ENCODE measurements at regions not wholly inside any gene's neighbourhood (a gene's known extent, or its start where the extent isn't known, plus 50 kb on each side); places are given as distances from the start of the nearest gene placed in this dataset.

DNA sequence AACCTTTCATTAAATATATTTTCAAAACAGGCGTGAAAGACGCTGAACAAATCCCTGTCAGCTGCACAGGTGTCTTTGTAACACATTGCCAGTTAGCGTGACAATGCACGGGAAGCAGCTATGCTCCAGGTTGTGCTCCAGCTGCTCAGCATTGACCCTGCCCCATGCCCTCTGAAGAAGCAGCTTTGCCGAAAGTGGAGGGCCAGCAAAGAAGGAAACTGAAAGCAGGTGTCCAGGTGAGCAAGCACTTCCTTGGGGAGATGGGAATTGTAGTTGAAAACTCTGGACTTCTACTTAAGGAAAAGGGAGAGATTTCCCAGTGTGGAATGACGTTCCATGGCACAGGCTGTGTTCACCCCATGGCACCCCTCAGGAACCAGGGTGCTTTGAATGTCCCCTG lies 125.7 kb downstream of the TTLL2 start (continued):
- TF ChIP-seq, protein P1, sequence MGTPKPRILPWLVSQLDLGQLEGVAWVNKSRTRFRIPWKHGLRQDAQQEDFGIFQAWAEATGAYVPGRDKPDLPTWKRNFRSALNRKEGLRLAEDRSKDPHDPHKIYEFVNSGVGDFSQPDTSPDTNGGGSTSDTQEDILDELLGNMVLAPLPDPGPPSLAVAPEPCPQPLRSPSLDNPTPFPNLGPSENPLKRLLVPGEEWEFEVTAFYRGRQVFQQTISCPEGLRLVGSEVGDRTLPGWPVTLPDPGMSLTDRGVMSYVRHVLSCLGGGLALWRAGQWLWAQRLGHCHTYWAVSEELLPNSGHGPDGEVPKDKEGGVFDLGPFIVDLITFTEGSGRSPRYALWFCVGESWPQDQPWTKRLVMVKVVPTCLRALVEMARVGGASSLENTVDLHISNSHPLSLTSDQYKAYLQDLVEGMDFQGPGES (IDR thresholded peaks at IDR 0.05; ENCODE audit: low read depth, low read length): no peak

DNA sequence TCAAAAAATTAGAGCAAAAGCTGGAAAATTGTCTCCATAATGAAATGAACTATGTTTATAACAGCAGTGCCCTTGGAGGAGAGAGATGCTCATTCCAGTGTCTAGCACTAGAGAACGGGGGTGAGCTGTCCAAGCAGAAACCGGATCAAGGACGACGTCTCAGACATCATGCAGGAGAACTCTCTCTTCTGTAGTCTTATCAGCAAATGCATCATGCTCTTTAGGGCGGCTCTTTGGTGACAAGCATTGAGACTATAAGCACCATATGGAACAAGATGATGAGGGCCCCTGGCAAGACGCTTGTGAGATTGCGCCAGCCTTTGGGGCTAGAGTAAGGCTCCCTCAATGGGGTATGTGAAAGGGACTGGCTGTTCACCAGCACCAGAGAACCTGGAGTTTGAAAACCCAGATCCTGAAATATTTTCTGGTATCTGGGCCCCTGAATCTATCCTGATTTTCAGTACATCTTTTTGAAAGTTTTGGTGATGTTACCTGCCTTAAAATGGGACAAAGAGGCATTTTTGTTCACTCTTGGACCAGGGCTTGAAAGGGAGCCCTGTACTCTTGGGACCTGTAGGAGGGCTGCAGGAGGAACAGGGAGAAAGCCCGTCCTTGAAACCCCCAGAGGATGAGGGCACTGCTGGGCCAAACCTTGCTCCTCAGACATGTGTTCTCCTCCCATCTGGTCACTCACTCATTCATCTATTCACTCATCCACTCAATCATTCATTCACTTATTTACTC lies 127.6 kb downstream of the TTLL2 start:
- Histone ChIP-seq H3K27me3 (ENCODE audit: insufficient read depth) (no peaks in the 10 kb centered on the region), H3K36me3 (replicated peaks in 1 of 2; ENCODE audit: control insufficient read depth in 1 of 2, insufficient read depth in 2 of 2, low read length in 1 of 2) (no peaks in the 10 kb centered on the region), H3F3A (replicated peaks; ENCODE audit: insufficient read depth) (no peaks in the 10 kb centered on the region), H4K20me1 (ENCODE audit: insufficient read depth) (no peaks in the 10 kb centered on the region), H2AFZ (ENCODE audit: low read depth) (no peak overlapping the region), H3K79me2 (ENCODE audit: insufficient read depth) (no peaks in the 10 kb centered on the region), H3K4me3 (ENCODE audit: low read depth in 2 of 2, low read length in 1 of 2) (no peak overlapping the region), H3K4me2 (no peak overlapping the region), H3K4me1 (ENCODE audit: control insufficient read depth in 1 of 2, insufficient read depth in 2 of 2, low read depth in 1 of 2, low read length in 1 of 2) (no peaks in the 10 kb centered on the region), H3K9ac (no peak overlapping the region), H3K27ac (ENCODE audit: low read depth in 2 of 2, low read length in 1 of 2) (no peak overlapping the region), H3K9me2 (no peaks in the 10 kb centered on the region), H3K9me3 (no peaks in the 10 kb centered on the region)
- TF ChIP-seq CHD2 (IDR thresholded peaks at IDR 0.05; ENCODE audit: low read length, partially characterized antibody) (no peak), MXI1 (IDR thresholded peaks at IDR 0.05; ENCODE audit: low read depth, low read length) (no peak), SMC3 (IDR thresholded peaks at IDR 0.05; ENCODE audit: low read depth, low read length) (no peak), SIN3A (IDR thresholded peaks at IDR 0.05; ENCODE audit: borderline replicate concordance, low read depth, low read length) (no peak), TAF1 (IDR thresholded peaks at IDR 0.05; ENCODE audit: borderline replicate concordance, low read depth, low read length) (no peak), EZH2phosphoT487 (IDR thresholded peaks at IDR 0.05; ENCODE audit: borderline replicate concordance, low read depth) (no peak), YY1 (IDR thresholded peaks at IDR 0.05; ENCODE audit: low read depth) (no peak)
- TF ChIP-seq, protein P2, sequence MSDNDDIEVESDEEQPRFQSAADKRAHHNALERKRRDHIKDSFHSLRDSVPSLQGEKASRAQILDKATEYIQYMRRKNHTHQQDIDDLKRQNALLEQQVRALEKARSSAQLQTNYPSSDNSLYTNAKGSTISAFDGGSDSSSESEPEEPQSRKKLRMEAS (IDR thresholded peaks at IDR 0.05; ENCODE audit: low read depth): no peak
- TF ChIP-seq, protein P3, sequence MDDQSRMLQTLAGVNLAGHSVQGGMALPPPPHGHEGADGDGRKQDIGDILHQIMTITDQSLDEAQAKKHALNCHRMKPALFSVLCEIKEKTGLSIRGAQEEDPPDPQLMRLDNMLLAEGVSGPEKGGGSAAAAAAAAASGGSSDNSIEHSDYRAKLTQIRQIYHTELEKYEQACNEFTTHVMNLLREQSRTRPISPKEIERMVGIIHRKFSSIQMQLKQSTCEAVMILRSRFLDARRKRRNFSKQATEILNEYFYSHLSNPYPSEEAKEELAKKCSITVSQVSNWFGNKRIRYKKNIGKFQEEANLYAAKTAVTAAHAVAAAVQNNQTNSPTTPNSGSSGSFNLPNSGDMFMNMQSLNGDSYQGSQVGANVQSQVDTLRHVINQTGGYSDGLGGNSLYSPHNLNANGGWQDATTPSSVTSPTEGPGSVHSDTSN (IDR thresholded peaks at IDR 0.05): no peak
- TF ChIP-seq, protein P4, sequence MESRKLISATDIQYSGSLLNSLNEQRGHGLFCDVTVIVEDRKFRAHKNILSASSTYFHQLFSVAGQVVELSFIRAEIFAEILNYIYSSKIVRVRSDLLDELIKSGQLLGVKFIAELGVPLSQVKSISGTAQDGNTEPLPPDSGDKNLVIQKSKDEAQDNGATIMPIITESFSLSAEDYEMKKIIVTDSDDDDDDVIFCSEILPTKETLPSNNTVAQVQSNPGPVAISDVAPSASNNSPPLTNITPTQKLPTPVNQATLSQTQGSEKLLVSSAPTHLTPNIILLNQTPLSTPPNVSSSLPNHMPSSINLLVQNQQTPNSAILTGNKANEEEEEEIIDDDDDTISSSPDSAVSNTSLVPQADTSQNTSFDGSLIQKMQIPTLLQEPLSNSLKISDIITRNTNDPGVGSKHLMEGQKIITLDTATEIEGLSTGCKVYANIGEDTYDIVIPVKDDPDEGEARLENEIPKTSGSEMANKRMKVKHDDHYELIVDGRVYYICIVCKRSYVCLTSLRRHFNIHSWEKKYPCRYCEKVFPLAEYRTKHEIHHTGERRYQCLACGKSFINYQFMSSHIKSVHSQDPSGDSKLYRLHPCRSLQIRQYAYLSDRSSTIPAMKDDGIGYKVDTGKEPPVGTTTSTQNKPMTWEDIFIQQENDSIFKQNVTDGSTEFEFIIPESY (IDR thresholded peaks at IDR 0.05; ENCODE audit: borderline replicate concordance, low read depth): no peak
- ChIA-PET POLR2A (no interaction called here), CTCF (no interaction called here)
- 45% methylated on average over 8 of the region's 8 CpGs for WGBS (ENCODE audit: low lambda C conversion rate)
- DNase-seq: no peak

Measured in SK-N-SH (cell line).